Stimulated activated CD8-positive, alpha-beta memory T cell treated with anti-CD3 and anti-CD28 coated beads, Interleukin-7, amount 100 ng/mL, for 24 hours (primary cell): ENCODE measurements at regions not wholly inside any gene's neighbourhood (a gene's known extent, or its start where the extent isn't known, plus 50 kb on each side); places are given as distances from the start of the nearest gene placed in this dataset.

Source experiments
- DNase-seq: peaks from one replicate; pipeline ENCODE4 v3.0.0-alpha.2; 2020; ENCODE audit warnings: low read depth

DNA sequence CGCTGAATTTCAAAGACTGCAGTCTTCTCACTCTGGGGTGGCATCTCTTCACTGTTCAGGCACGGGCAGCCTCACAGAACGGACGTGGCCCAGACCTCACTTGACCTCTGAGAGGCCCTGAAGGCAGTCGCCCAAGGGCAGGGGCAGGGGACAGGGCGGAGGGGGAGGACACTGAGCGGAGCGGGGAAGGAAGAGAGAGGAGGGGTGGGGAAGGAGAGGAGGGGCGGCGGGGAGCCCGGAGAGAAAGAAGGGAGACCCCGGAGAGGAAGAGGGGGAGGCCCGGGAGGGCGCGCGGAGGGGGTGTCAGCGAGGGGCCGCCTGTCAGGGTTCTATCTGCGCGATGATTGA is 58.7 kb upstream of the COMTD1 start:
- DNase-seq: no peak

GRCh38 chr10:75294031-75294437 is 58.3 kb upstream of the COMTD1 start:
- no peak for DNase-seq

GRCh38 chr10:75293446-75293820 is 57.7 kb upstream of the COMTD1 start:
- no peak for DNase-seq

GRCh38 chr10:75292794-75293445 is 57.2 kb upstream of the COMTD1 start:
- no peak for DNase-seq

DNA sequence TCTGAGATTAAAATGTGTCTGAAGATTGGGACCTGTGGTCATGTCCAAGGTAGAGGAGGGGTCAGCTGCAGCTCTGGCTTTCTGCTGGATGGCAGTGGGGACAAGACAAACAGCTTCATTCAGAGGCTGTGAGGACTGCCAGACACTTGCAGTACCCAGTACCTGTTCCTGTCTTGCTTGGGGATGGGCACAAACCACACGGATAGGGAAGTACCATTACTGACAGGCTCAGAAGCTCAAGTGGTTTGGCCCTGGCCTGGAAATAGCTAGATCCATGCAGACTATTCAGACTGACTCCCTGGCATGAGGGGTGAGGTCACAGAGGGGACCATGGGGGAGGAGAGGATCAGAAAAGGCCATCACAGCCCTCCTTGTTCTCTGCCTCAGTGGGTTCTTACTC is 56.0 kb upstream of the COMTD1 start:
- DNase-seq: no peak

- no peak for DNase-seq
These were observed 52.5 kb upstream of the COMTD1 start for GRCh38 chr10:75288140-75288711.

GRCh38 chr10:75287697-75288096 is 51.9 kb upstream of the COMTD1 start:
- no peak for DNase-seq

- no peak for DNase-seq
These were observed 51.1 kb upstream of the COMTD1 start for GRCh38 chr10:75286901-75287300.
